Body of pancreas (tissue), 4 donors: ENCODE measurements at regions not wholly inside any gene's neighbourhood (a gene's known extent, or its start where the extent isn't known, plus 50 kb on each side); places are given as distances from the start of the nearest gene placed in this dataset.

Source experiments
- ATAC-seq: fragments of 150-250 bp; one replicate; pipeline ENCODE4 v1.9.1; 2016
- DNase-seq, 4 donors: peaks; one replicate each; pipeline ENCODE4 v3.0.0-alpha.2; 2019
- H3K27ac ChIP-seq, 4 donors: fragments of 200-600 bp; sonication (generic); 1 replicate in 3 of 4; 2 replicates in 1 of 4; pipeline versions ENCODE4 v1.5.1 to v1.6.1; 2016 to 2019; ENCODE audit warnings: mild to moderate bottlenecking in 1 of 4, mixed read lengths in 1 of 4, moderate library complexity in 1 of 4
- H3K27me3 ChIP-seq, 2 donors: fragments of 200-600 bp; sonication (generic); one replicate each; pipeline ENCODE4 v1.6.0; 2016; ENCODE audit warnings: mild to moderate bottlenecking in 1 of 2
- H3K36me3 ChIP-seq, 2 donors: fragments of 200-600 bp; sonication (generic); replicated peaks in 1 of 2; 2 replicates each; pipeline ENCODE4 v1.5.1; 2016; ENCODE audit warnings: low read depth in 2 of 2; ENCODE audit not compliant: insufficient read depth in 1 of 2
- H3K4me1 ChIP-seq: fragments of 200-600 bp; sonication (generic); one replicate; pipeline ENCODE4 v1.6.0; 2016
- H3K4me3 ChIP-seq, 2 donors: fragments of 200-600 bp; sonication (generic); 1 replicate in 1 of 2; 2 replicates in 1 of 2; pipeline ENCODE4 v1.5.1; 2016 to 2019
- H3K9me3 ChIP-seq, 3 donors: fragments of 200-600 bp; sonication (generic); 1 replicate in 2 of 3; 2 replicates in 1 of 3; pipeline ENCODE4 v1.5.1; 2016
- CTCF ChIP-seq, 7 experiments: fragments of 450-650 bp in 4 of 7; fragments of 200-600 bp in 3 of 7; sonication (generic) in 3 of 7; IDR thresholded peaks; one replicate each; pipeline ENCODE4 v1.5.1; 2016 to 2019; ENCODE audit warnings: antibody characterized with exemption in 7 of 7
- POLR2A ChIP-seq, 3 donors: fragments of 450-650 bp; IDR thresholded peaks; one replicate each; pipeline ENCODE4 v1.6.1; 2016; ENCODE audit warnings: antibody characterized with exemption in 3 of 3, mild to moderate bottlenecking in 2 of 3
- WGBS, 2 donors: methylation state at CpG; one replicate each; pipeline ENCODE4 v1.1.5; 2017; 5-methylcytosine and 5-hydroxymethylcytosine counted together
- intact Hi-C: fragments of 100-400 bp; cut with DNase I; formaldehyde crosslinking; loops from one replicate; pipeline ENCODE4 v1.15.1; 2023

GRCh38 chr7:16998481-16999051 lies 116.8 kb upstream of the AGR3 start:
- TF ChIP-seq POLR2A (IDR thresholded peaks at IDR 0.05) = no peak
- TF ChIP-seq CTCF (IDR thresholded peaks at IDR 0.05) = no peak
- H3K27ac ChIP-seq = no peak overlapping the region
- no peak for ATAC-seq
- no peaks in the 10 kb centered on the region for H3K27me3 ChIP-seq
- intact Hi-C loops = no loop called here
- WGBS, 2 donors = 25 to 41% methylated on average over 1 of the region's 1 CpG
- no peak overlapping the region for H3K4me3 ChIP-seq
- H3K36me3 ChIP-seq = no peaks in the 10 kb centered on the region
- no peaks in the 10 kb centered on the region for H3K4me1 ChIP-seq
- DNase-seq = no peak
- no peaks in the 10 kb centered on the region for H3K9me3 ChIP-seq

- WGBS, 2 donors = 71 to 79% methylated on average over 1 of the region's 1 CpG
- DNase-seq (no peak), ATAC-seq (no peak)
- Histone ChIP-seq H3K9me3 (no peaks in the 10 kb centered on the region), H3K36me3 (no peaks in the 10 kb centered on the region), H3K4me1 (no peaks in the 10 kb centered on the region), H3K27ac (no peak overlapping the region), H3K4me3 (no peak overlapping the region), H3K27me3 (no peaks in the 10 kb centered on the region)
- intact Hi-C loops = no loop called here
- TF ChIP-seq POLR2A (IDR thresholded peaks at IDR 0.05) = no peak
- no peak for TF ChIP-seq CTCF (IDR thresholded peaks at IDR 0.05)
Observed at GRCh38 chr7:16999541-17000267, 117.9 kb upstream of the AGR3 start.

GRCh38 chr7:17005271-17005670 lies 123.5 kb upstream of the AGR3 start:
- 64 to 67% methylated on average over 4 of the region's 4 CpGs for WGBS, 2 donors
- Histone ChIP-seq H3K4me1 (no peaks in the 10 kb centered on the region), H3K36me3 (no peaks in the 10 kb centered on the region), H3K27ac (no peak overlapping the region), H3K9me3 (no peaks in the 10 kb centered on the region), H3K27me3 (no peaks in the 10 kb centered on the region), H3K4me3 (no peak overlapping the region)
- no peak for TF ChIP-seq CTCF (IDR thresholded peaks at IDR 0.05)
- no peak for TF ChIP-seq POLR2A (IDR thresholded peaks at IDR 0.05)
- intact Hi-C loops = no loop called here
- no peak for DNase-seq
- no peak for ATAC-seq

- Histone ChIP-seq H3K36me3 (no peaks in the 10 kb centered on the region), H3K9me3 (no peaks in the 10 kb centered on the region), H3K27me3 (no peaks in the 10 kb centered on the region), H3K4me1 (no peaks in the 10 kb centered on the region), H3K4me3 (no peak overlapping the region), H3K27ac (no peak overlapping the region)
- ATAC-seq = no peak
- TF ChIP-seq POLR2A (IDR thresholded peaks at IDR 0.05) (no peak), CTCF (IDR thresholded peaks at IDR 0.05) (no peak)
- 81 to 90% methylated on average over 2 of the region's 2 CpGs for WGBS, 2 donors
- intact Hi-C loops = no loop called here
- no peak for DNase-seq
Observed at GRCh38 chr7:17007841-17008240, 126.1 kb upstream of the AGR3 start.
